Suprapubic skin (tissue), 3 donors: ENCODE measurements at regions not wholly inside any gene's neighbourhood (a gene's known extent, or its start where the extent isn't known, plus 50 kb on each side); places are given as distances from the start of the nearest gene placed in this dataset.

Experiments used
- CTCF ChIP-seq, 2 donors: fragments of 200-600 bp in 1 of 2; fragments of 450-650 bp in 1 of 2; sonication (generic) in 1 of 2; IDR thresholded peaks; one replicate each; pipeline ENCODE4 v1.5.1; 2016 to 2019; ENCODE audit warnings: antibody characterized with exemption in 2 of 2, mild to moderate bottlenecking in 1 of 2, moderate library complexity in 1 of 2
- POLR2AphosphoS5 ChIP-seq, 3 donors: sonication (generic); formaldehyde crosslinking; IDR thresholded peaks; one replicate each; pipeline ENCODE4 v1.6.1; 2017; ENCODE audit warnings: antibody characterized with exemption in 3 of 3

DNA sequence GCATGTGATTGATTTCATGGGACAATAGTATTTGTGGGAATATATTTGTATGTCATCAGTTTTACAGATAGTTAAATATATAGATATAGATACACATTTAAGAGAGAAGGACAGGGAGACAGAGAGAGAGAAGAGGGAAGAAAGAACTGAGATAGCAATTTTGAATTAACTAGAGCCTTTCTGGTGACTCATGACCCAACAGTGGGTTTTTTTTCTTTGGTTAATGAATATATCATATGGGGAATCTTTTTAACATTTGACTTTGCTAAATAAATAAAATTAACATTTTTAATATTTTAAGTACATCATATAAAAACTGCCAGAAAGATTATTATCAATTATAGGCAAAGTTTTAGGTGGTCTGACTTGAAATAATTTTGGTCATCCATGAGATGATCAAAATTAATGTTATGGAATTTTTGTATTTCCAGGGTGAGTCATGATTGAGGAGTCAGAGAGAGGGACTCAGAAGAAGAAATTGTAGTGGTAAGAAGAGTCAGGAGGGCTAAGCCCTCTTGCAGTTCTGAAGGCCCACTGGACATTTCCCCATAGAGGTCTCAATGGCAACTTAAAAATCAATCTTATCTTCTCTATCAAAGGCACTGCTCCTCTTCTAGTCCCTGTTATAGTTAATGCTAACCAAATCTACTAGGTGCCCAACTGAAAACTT is 508.1 kb upstream of the MAP3K7 start:
- TF ChIP-seq CTCF (IDR thresholded peaks at IDR 0.05) (no peak), POLR2AphosphoS5 (IDR thresholded peaks at IDR 0.05) (no peak)
